ENCODE measurements at regions not wholly inside any gene's neighbourhood (a gene's known extent, or its start where the extent isn't known, plus 50 kb on each side); places are given as distances from the start of the nearest gene placed in this dataset.

DNA sequence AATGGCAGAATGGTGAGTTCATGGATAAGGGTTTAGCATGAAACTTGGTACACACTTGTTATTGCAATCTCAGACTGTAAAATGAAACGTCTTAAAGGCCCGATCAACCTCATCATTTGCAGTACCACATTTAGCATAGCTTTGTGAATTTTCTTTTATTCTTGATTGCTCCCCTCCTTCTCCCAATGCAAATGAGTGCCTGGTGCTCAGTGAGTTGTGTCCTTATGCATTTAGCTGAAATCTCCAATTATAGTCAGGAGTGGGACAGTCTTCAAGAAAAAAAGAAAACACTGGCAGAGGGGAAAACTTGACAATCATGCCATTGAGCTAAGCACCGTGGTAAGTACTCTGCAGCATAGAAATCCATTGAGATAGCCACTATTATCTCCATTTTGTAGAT is 161.0 kb upstream of the HMCN1 start:
- H3K27ac ChIP-seq (ENCODE audit: low read length), result no peak overlapping the region
- no peaks in the 10 kb centered on the region; the same call in 1 of the 2 replicates for H3K4me1 ChIP-seq (ENCODE audit: insufficient read depth, low read length)
- H3K9ac ChIP-seq (ENCODE audit: low read depth, low read length), result no peak overlapping the region
- H3K4me3 ChIP-seq (ENCODE audit: low read length), result no peak overlapping the region
- peaks cover 2% of the 10 kb centered on the region for H3K9me3 ChIP-seq (ENCODE audit: insufficient read depth, low read depth, low read length)
- H3K27me3 ChIP-seq (ENCODE audit: insufficient read depth, low read length), result no peaks in the 10 kb centered on the region
- H3K36me3 ChIP-seq (ENCODE audit: insufficient read depth, low read depth, low read length), result no peaks in the 10 kb centered on the region

DNA sequence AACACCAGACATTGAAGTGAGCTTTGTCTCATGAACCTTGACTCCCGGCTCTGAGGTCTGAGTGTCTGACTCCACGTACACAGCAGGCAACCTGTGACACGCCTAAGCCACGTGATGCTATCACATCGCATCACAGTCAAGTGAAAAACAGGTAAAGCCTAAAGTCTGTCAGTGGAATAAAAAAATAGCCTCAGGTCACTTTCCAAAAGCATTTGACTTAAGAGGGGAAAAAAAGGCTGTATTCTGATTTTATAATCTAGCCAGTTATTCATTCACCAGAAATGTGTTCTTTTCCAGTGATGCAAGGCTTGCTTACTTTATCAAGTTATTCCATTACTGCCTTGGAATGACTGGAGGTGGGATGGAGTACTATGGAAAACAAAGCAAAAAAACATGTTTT is 163.2 kb upstream of the HMCN1 start:
- Histone ChIP-seq H3K27me3 (ENCODE audit: insufficient read depth, low read length) (no peaks in the 10 kb centered on the region), H3K9me3 (ENCODE audit: insufficient read depth, low read depth, low read length) (no peaks in the 10 kb centered on the region), H3K4me3 (ENCODE audit: low read length) (no peak overlapping the region), H3K9ac (ENCODE audit: low read depth, low read length) (no peak overlapping the region), H3K27ac (ENCODE audit: low read length) (no peak overlapping the region), H3K36me3 (ENCODE audit: insufficient read depth, low read depth, low read length) (no peaks in the 10 kb centered on the region), H3K4me1 (ENCODE audit: insufficient read depth, low read length) (no peaks in the 10 kb centered on the region; the same call in 1 of the 2 replicates)

GRCh38 chr1:185568155-185569123 is 165.8 kb upstream of the HMCN1 start:
- H3K27ac ChIP-seq (ENCODE audit: low read length), result no peak overlapping the region
- H3K4me1 ChIP-seq (ENCODE audit: insufficient read depth, low read length), result no peaks in the 10 kb centered on the region
- no peaks in the 10 kb centered on the region for H3K9me3 ChIP-seq (ENCODE audit: insufficient read depth, low read depth, low read length)
- no peak overlapping the region for H3K9ac ChIP-seq (ENCODE audit: low read depth, low read length)
- H3K36me3 ChIP-seq (ENCODE audit: insufficient read depth, low read depth, low read length), result no peaks in the 10 kb centered on the region
- H3K4me3 ChIP-seq (ENCODE audit: low read length), result no peak overlapping the region
- H3K27me3 ChIP-seq (ENCODE audit: insufficient read depth, low read length), result no peaks in the 10 kb centered on the region

DNA sequence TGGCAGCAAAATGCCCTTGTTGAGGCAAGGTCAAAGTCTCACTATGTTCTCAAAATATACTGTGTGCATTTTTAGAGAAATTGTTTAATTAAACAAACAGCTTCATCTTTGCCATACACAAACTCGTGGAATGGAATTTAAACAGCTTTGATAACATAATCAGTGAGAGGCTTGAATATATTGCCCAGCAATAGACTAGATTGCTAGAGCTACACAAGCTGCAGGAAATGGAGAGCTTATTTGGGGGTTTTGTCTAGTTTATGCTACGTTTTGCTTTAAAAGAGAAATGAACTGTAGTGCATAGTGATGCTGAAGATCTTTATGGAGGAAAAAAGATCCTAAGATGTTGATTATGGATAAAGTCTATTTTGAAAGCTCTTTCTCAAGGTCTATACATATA is 166.8 kb upstream of the HMCN1 start:
- Histone ChIP-seq H3K9me3 (ENCODE audit: insufficient read depth, low read depth, low read length) (no peaks in the 10 kb centered on the region), H3K27me3 (ENCODE audit: insufficient read depth, low read length) (no peaks in the 10 kb centered on the region), H3K36me3 (ENCODE audit: insufficient read depth, low read depth, low read length) (no peaks in the 10 kb centered on the region), H3K4me3 (ENCODE audit: low read length) (no peak overlapping the region), H3K4me1 (ENCODE audit: insufficient read depth, low read length) (no peaks in the 10 kb centered on the region), H3K27ac (ENCODE audit: low read length) (no peak overlapping the region), H3K9ac (ENCODE audit: low read depth, low read length) (no peak overlapping the region)

DNA sequence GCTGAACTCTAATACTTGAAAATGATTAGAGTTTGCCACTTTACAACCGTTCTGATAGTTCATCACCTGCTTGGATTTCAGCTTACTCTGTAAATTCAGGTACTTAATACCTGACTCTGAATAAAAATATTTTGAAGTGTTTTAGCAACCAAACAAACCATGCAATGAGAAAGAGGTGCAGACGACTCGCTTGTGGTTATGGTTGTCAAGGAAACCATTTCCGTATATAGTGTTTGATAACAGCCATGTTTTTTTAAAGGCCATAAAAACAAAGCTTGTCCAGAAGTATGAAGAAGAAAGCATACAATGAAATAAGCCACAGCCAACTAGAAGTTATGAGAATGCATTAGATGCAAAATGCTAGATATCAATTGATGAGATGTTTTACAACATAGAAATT is 167.2 kb upstream of the HMCN1 start:
- no peaks in the 10 kb centered on the region for H3K27me3 ChIP-seq (ENCODE audit: insufficient read depth, low read length)
- H3K27ac ChIP-seq (ENCODE audit: low read length), result no peak overlapping the region
- H3K4me3 ChIP-seq (ENCODE audit: low read length), result no peak overlapping the region
- no peaks in the 10 kb centered on the region for H3K4me1 ChIP-seq (ENCODE audit: insufficient read depth, low read length)
- no peaks in the 10 kb centered on the region for H3K9me3 ChIP-seq (ENCODE audit: insufficient read depth, low read depth, low read length)
- H3K9ac ChIP-seq (ENCODE audit: low read depth, low read length), result no peak overlapping the region
- H3K36me3 ChIP-seq (ENCODE audit: insufficient read depth, low read depth, low read length), result no peaks in the 10 kb centered on the region

DNA sequence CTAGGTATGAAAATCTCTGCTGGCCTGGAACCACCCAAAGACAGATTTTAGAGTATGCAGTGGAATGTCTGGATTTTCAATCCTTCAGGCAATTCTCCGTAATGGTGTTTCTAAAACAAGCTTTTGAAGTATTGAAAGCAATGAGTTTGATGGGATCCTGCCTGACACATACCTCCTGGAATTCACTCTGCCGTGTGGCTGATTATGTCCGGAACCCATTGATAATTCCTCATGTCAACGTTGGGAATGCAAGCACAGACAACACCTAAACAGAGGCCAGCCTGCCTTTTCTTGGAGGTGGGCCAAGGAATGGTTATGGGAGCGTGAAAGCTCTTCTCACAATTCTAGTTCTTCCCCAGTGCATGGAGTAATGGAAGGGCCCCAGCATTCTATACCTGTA is 168.9 kb upstream of the HMCN1 start:
- Histone ChIP-seq H3K9me3 (ENCODE audit: insufficient read depth, low read depth, low read length) (no peaks in the 10 kb centered on the region), H3K27ac (ENCODE audit: low read length) (no peak overlapping the region), H3K36me3 (ENCODE audit: insufficient read depth, low read depth, low read length) (no peaks in the 10 kb centered on the region), H3K9ac (ENCODE audit: low read depth, low read length) (no peak overlapping the region), H3K4me3 (ENCODE audit: low read length) (no peak overlapping the region), H3K4me1 (ENCODE audit: insufficient read depth, low read length) (no peaks in the 10 kb centered on the region), H3K27me3 (ENCODE audit: insufficient read depth, low read length) (no peaks in the 10 kb centered on the region)

DNA sequence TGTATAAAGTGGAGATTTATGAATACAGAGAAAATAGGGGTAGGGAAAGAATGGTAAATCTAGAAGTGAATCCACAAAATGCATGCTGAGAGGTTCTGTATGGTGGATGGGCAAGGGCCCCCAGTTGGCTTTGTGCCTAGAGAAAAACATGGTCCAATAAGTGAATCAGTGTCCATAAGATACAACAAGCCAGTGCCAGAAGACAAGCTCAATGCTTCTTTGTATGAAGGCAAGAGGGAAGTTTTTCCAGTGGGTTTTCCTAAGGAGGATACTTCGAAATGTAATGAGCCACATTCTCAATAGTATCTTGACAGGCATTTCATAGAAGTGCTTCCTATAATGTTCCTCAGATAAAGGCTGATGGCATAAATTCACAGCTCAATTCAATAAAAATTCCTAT is 169.4 kb upstream of the HMCN1 start:
- H3K36me3 ChIP-seq (ENCODE audit: insufficient read depth, low read depth, low read length), result no peaks in the 10 kb centered on the region
- no peak overlapping the region for H3K9ac ChIP-seq (ENCODE audit: low read depth, low read length)
- H3K4me1 ChIP-seq (ENCODE audit: insufficient read depth, low read length), result no peaks in the 10 kb centered on the region
- H3K27me3 ChIP-seq (ENCODE audit: insufficient read depth, low read length), result no peaks in the 10 kb centered on the region
- no peaks in the 10 kb centered on the region for H3K9me3 ChIP-seq (ENCODE audit: insufficient read depth, low read depth, low read length)
- no peak overlapping the region for H3K4me3 ChIP-seq (ENCODE audit: low read length)
- H3K27ac ChIP-seq (ENCODE audit: low read length), result no peak overlapping the region

DNA sequence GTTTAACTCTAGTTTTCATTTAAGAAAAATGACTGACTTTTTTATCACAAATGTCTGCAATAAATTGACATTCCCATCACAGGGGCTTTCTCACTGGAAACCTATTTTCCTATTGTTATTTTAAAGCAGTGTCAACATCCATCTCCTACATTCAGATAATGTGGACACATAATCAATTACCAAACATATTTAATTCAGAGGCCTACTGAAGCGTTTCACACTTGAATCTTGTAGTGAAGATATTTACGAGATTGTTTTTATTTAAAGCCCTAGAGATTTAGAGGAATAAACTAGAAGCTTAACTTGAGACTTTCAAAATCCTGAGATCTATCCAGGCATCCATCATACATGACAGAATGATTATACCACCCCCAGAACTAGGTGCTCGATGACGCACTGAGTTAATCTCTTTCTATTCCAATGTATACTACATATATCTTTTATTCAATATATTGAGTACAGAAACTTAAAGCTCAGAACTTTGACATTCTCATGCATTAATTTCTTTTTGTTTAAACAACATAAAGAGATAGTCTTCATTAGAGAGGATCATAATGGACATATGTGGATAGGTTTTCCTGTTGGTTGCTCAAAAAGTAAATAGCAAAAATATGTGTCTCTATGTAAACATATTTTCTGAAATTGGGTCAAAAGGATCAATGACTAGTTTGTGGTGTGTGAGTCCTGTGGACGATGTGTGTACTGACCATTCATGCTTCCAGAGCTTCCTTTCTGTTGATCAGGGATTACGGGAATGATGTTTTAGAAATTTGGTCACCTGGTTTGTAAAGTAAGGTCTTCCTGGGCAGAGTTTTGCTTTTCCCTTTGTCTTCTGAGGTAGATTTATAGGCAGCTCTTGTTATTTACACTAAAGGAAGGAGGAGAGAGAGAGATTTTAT is 171.5 kb upstream of the HMCN1 start:
- no peak overlapping the region for H3K9ac ChIP-seq (ENCODE audit: low read depth, low read length)
- no peak overlapping the region for H3K27ac ChIP-seq (ENCODE audit: low read length)
- no peaks in the 10 kb centered on the region for H3K27me3 ChIP-seq (ENCODE audit: insufficient read depth, low read length)
- no peaks in the 10 kb centered on the region for H3K36me3 ChIP-seq (ENCODE audit: insufficient read depth, low read depth, low read length)
- H3K4me3 ChIP-seq (ENCODE audit: low read length), result no peak overlapping the region
- H3K9me3 ChIP-seq (ENCODE audit: insufficient read depth, low read depth, low read length), result no peaks in the 10 kb centered on the region
- H3K4me1 ChIP-seq (ENCODE audit: insufficient read depth, low read length), result no peaks in the 10 kb centered on the region

DNA sequence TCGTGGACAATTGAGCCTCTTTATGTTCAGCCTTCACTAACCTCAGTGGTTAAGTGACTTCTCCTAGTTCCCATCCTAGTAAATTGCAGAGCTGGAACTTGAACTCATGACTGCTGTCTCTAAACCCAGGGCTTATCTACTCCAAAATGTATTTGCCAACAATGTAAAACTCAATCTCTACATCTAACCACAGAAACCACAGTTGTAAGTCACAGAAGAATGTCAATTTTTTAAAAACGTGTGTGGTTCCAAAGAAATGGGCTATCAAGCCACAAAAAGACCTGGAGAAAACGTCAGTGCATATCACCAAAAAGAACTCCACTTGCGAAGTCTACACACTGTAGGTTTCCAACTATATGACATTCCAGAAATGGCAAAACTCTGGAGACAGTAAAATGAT is 172.6 kb upstream of the HMCN1 start:
- Histone ChIP-seq H3K4me3 (ENCODE audit: low read length) (no peak overlapping the region), H3K27me3 (ENCODE audit: insufficient read depth, low read length) (no peaks in the 10 kb centered on the region), H3K9me3 (ENCODE audit: insufficient read depth, low read depth, low read length) (no peaks in the 10 kb centered on the region), H3K27ac (ENCODE audit: low read length) (no peak overlapping the region), H3K4me1 (ENCODE audit: insufficient read depth, low read length) (no peaks in the 10 kb centered on the region), H3K9ac (ENCODE audit: low read depth, low read length) (no peak overlapping the region), H3K36me3 (ENCODE audit: insufficient read depth, low read depth, low read length) (no peaks in the 10 kb centered on the region)

DNA sequence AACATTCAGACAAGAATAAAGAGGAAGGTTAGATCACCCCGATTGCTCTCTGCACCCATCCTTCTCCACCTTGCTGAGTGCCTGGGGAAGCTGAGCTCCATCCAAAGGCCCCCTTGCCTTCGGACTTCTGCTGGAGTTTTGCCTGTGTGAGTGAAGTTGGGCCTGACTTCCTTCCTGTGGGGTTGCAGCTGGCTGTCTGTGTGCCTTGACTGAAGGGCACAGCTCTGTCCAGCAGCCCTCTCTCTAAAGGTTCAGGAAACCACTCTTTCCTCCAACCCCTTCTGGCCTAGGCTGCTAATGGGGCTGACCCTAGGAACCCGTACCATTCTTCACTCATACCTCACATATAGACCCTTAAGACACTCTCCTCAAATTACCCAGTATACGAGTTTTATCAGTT is 173.4 kb upstream of the HMCN1 start:
- Histone ChIP-seq H3K9me3 (ENCODE audit: insufficient read depth, low read depth, low read length) (no peaks in the 10 kb centered on the region), H3K9ac (ENCODE audit: low read depth, low read length) (no peak overlapping the region), H3K27ac (ENCODE audit: low read length) (no peak overlapping the region), H3K36me3 (ENCODE audit: insufficient read depth, low read depth, low read length) (no peaks in the 10 kb centered on the region), H3K4me1 (ENCODE audit: insufficient read depth, low read length) (no peaks in the 10 kb centered on the region), H3K4me3 (ENCODE audit: low read length) (no peak overlapping the region), H3K27me3 (ENCODE audit: insufficient read depth, low read length) (no peaks in the 10 kb centered on the region)

- H3K9me3 ChIP-seq (ENCODE audit: insufficient read depth, low read depth, low read length), result no peaks in the 10 kb centered on the region
- H3K4me3 ChIP-seq (ENCODE audit: low read length), result no peak overlapping the region
- no peak overlapping the region for H3K9ac ChIP-seq (ENCODE audit: low read depth, low read length)
- H3K4me1 ChIP-seq (ENCODE audit: insufficient read depth, low read length), result no peaks in the 10 kb centered on the region
- no peaks in the 10 kb centered on the region for H3K27me3 ChIP-seq (ENCODE audit: insufficient read depth, low read length)
- no peak overlapping the region for H3K27ac ChIP-seq (ENCODE audit: low read length)
- no peaks in the 10 kb centered on the region for H3K36me3 ChIP-seq (ENCODE audit: insufficient read depth, low read depth, low read length)
Observed at GRCh38 chr1:185559684-185560331, 174.4 kb upstream of the HMCN1 start.
